DOHH2 (cell line): ENCODE measurements at regions not wholly inside any gene's neighbourhood (a gene's known extent, or its start where the extent isn't known, plus 50 kb on each side); places are given as distances from the start of the nearest gene placed in this dataset.

Experiments
- EZH2phosphoT487 ChIP-seq: fragments of 200-600 bp; sonication (generic); IDR thresholded peaks from 2 replicates; pipeline ENCODE4 v1.6.1; 2017; ENCODE audit warnings: borderline replicate concordance, mild to moderate bottlenecking, antibody characterized with exemption, low read length, moderate library complexity, mixed read lengths
- TF ChIP-seq, protein P1 (sequence below): fragments of 200-600 bp; sonication (generic); IDR thresholded peaks from one replicate; pipeline ENCODE4 v1.5.1; 2014; ENCODE audit warnings: antibody characterized with exemption, mild to moderate bottlenecking, low read depth, low read length; ENCODE audit not compliant: poor library complexity, severe bottlenecking

DNA sequence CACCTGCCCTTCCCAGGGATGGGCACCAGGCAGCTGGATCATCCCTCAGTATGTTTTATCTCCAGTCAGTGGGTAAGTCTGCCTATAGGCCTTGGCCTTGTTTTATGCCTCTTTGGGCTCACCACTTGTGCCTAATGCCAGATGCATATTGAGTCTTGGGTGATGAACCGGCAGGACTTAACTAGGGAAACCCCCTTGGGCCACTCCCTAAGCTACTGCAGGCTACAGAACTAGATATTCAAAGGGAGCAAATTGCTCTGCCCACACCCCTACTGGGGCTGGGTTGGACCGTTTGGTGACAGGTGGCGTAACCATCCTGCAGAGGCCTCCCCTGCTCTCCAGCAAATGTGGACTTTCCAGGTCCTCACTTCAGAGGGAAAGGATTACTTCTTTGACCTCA, 115.7 kb upstream of the GDF10 start:
- TF ChIP-seq, protein P1, sequence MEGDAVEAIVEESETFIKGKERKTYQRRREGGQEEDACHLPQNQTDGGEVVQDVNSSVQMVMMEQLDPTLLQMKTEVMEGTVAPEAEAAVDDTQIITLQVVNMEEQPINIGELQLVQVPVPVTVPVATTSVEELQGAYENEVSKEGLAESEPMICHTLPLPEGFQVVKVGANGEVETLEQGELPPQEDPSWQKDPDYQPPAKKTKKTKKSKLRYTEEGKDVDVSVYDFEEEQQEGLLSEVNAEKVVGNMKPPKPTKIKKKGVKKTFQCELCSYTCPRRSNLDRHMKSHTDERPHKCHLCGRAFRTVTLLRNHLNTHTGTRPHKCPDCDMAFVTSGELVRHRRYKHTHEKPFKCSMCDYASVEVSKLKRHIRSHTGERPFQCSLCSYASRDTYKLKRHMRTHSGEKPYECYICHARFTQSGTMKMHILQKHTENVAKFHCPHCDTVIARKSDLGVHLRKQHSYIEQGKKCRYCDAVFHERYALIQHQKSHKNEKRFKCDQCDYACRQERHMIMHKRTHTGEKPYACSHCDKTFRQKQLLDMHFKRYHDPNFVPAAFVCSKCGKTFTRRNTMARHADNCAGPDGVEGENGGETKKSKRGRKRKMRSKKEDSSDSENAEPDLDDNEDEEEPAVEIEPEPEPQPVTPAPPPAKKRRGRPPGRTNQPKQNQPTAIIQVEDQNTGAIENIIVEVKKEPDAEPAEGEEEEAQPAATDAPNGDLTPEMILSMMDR: no peak
- TF ChIP-seq EZH2phosphoT487: no peak
